Stimulated activated CD8-positive, alpha-beta memory T cell treated with anti-CD3 and anti-CD28 coated beads, Interleukin-12 subunit alpha, Interleukin-12 subunit beta, amount 100 ng/mL, for 24 hours (primary cell): ENCODE measurements at regions not wholly inside any gene's neighbourhood (a gene's known extent, or its start where the extent isn't known, plus 50 kb on each side); places are given as distances from the start of the nearest gene placed in this dataset.

ENCODE experiments used
- DNase-seq: peaks from one replicate; pipeline ENCODE4 v3.0.0-alpha.2; 2020; ENCODE audit errors: extremely low read depth

GRCh38 chr11:70703141-70704064, 305.1 kb downstream of the CTTN start:
- no peak for DNase-seq

GRCh38 chr11:70705097-70705496, 306.8 kb downstream of the CTTN start:
- no peak for DNase-seq

GRCh38 chr11:70705930-70706329, 307.6 kb downstream of the CTTN start:
- no peak for DNase-seq

- no peak for DNase-seq
Observed at GRCh38 chr11:70707821-70708220, 309.5 kb downstream of the CTTN start.

- no peak for DNase-seq
Observed at GRCh38 chr11:70709596-70709995, 311.3 kb downstream of the CTTN start.

- no peak for DNase-seq
Observed at GRCh38 chr11:70710192-70710591, 311.9 kb downstream of the CTTN start.

- no peak for DNase-seq
Observed at GRCh38 chr11:70710601-70711000, 312.3 kb downstream of the CTTN start.

- no peak for DNase-seq
Observed at GRCh38 chr11:70711095-70711910, 313.0 kb downstream of the CTTN start.

GRCh38 chr11:70711911-70712185, 313.5 kb downstream of the CTTN start:
- DNase-seq, result no peak

- no peak for DNase-seq
Observed at GRCh38 chr11:70712471-70712870, 314.1 kb downstream of the CTTN start.

- no peak for DNase-seq
Observed at GRCh38 chr11:70713086-70713835, 314.9 kb downstream of the CTTN start.

- DNase-seq, result no peak
Observed at GRCh38 chr11:70713988-70714665, 315.8 kb downstream of the CTTN start.

- no peak for DNase-seq
Observed at GRCh38 chr11:70715166-70715951, 317.0 kb downstream of the CTTN start.

- DNase-seq, result no peak
Observed at GRCh38 chr11:70716216-70716615, 317.9 kb downstream of the CTTN start.

- no peak for DNase-seq
Observed at GRCh38 chr11:70716986-70717775, 318.9 kb downstream of the CTTN start.

GRCh38 chr11:70717936-70718595, 319.7 kb downstream of the CTTN start:
- DNase-seq, result no peak

- no peak for DNase-seq
Observed at GRCh38 chr11:70719516-70719915, 321.2 kb downstream of the CTTN start.

- no peak for DNase-seq
Observed at GRCh38 chr11:70720281-70720680, 322.0 kb downstream of the CTTN start.

- no peak for DNase-seq
Observed at GRCh38 chr11:70721006-70721405, 322.7 kb downstream of the CTTN start.

- no peak for DNase-seq
Observed at GRCh38 chr11:70725278-70725677, 326.9 kb downstream of the CTTN start.
